HG03103 (cell line): ENCODE measurements at regions not wholly inside any gene's neighbourhood (a gene's known extent, or its start where the extent isn't known, plus 50 kb on each side); places are given as distances from the start of the nearest gene placed in this dataset.
"Not testable (repeated sequence)": the region's sequence is repeated elsewhere in the genome, so short reads cannot be mapped to it uniquely, and the experiment has no call there.

Source experiments
- ATAC-seq: cut with Tn5 transposase; IDR thresholded peaks from one replicate; pipeline ENCODE4 v1.9.1; 2021; ENCODE audit warnings: low read depth; ENCODE audit not compliant: unreplicated experiment

GRCh38 chr2:87651589-87651988 lies 96.3 kb upstream of the PLGLB2 start:
- not testable (repeated sequence) for ATAC-seq

- not testable (repeated sequence) for ATAC-seq
Observed at GRCh38 chr2:87653373-87653772, 94.5 kb upstream of the PLGLB2 start.

DNA sequence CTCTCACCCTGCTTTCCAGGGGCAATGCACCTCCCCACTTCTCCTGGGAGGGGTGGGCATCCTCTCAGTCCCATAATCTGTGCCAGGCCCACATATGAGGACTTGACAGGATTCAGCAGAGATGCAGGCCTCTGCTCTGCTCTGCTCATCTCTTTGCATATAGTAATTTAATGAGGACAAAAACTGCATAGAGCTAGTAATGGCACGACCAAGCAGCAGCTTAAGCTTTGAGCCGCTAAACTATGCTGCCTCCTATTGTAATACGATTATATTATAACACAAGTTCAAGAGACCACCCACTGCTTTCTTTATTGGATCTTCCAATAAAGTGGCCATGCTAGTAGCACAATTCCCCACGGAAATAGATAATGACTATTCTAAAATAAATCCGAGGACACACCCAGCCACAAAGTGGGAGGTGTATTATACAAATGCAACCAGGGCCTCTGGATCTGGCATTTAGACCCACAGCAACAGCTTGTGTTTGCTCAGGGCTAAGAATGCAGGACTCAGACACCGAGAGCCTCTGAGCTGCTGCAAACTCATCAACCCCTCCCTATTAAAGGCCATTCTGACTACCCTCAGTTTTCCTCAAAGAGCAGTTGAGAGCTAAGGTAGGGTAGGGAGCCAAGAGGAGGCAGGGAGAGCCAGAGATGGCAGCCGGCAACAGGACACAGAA lies 93.6 kb upstream of the PLGLB2 start:
- ATAC-seq, result not testable (repeated sequence)

GRCh38 chr2:87657915-87658314 lies 90.0 kb upstream of the PLGLB2 start:
- not testable (repeated sequence) for ATAC-seq

DNA sequence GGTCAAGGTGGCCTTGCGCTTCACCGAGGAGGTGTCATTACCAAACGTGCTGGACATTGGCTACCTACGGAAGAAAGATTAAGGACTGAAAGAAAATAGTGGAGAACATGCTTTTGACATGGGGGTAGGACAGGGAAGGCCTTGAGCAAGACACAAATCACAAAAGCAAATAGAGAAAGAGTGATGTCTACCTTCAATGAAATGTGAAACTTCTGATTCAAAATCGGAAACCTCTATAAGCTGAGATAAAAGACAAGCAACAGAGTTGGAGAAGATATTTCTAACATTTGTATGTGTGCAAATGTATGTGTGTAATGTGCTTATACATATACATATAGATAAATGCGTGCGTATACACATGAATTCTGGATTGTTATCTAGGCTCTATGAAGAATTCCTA lies 89.5 kb upstream of the PLGLB2 start:
- ATAC-seq, result not testable (repeated sequence)

DNA sequence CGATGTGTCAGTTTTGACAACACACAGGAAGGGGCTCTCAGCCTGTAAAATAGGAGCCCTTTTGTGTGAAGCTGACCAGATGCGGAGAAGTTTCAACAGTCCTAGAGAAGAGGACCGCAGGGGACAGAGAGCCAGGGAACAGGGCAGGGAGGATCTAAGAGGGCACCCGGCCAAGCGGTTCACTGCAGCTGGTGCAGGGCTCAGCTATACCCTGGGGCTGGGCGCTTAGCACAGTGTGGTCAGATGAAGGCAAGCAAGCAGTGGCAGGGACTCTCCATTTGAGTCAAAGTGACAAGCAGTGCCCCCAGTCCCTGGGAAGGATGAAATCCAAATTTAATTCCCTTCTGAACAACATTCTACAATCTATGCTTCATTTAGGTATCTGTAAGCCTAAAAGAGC lies 88.9 kb upstream of the PLGLB2 start:
- ATAC-seq, result not testable (repeated sequence)

GRCh38 chr2:87660164-87660563 lies 87.7 kb upstream of the PLGLB2 start:
- ATAC-seq, result not testable (repeated sequence)

DNA sequence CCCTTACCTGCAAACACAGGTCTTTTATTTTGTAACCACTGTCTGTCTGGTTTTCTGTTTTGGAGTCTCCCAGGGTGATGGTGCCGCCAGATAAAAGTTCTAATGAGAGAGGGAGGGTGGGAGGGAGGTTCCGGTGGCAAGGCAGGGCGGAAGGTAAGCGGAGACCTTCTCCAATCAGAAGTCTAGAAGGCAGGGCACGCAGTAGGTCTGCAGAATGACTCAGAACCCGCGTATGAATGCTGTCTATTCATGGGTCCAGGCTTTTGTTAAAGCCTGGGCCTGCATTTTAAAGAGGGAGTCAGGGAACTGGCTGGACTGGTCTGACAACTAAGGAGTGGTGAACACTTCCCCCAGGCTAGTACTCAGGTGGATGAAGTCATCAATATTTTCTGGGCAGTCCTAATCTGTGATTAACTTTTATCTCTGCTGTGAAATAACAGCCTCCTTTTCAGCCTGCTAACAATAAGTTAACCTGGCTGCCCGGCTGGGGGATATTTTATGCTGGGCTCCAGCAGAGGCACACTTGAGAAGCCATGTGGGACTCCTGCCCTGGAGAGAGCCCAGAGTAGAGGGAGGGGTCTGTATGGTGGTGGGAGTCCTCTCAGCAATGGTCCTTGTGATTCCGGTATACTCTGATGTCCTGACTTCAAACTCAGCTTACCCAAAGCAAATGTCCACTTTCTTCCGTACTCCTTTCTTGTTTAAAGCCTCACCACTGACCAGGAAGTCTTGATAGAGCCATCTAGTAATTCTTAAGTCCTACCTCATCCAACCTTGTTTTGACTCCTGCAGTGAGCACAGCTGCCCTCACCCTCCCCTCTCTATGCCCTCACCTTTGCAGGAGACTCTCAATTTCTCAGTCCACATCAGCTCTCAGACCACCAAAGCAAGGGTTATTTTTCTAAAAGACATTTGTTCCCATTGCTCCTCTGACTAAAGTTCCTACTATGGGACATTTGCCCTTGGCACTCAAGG lies 85.3 kb upstream of the PLGLB2 start:
- ATAC-seq, result not testable (repeated sequence)

DNA sequence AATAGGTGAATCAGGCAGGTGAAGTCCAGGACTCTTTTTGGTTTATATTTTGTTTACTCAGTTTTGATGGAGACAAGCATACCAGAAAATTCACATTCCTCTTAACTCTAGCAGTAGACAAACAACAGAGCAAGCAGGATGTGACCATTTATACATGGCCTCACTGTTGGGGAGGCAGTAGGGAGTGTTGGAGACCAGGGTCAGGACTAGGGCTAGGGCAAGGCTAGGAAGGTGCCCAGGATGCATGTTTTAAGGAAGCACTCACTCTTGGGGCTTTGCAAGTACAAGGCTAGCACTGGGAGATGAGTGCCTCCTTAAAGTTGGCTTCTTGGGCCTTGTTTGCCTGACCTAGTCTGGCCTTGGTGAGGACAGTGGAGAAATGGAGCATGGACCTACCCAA lies 84.5 kb upstream of the PLGLB2 start:
- ATAC-seq, result not testable (repeated sequence)

GRCh38 chr2:87667027-87667426 lies 80.9 kb upstream of the PLGLB2 start:
- ATAC-seq, result not testable (repeated sequence)

- ATAC-seq, result not testable (repeated sequence)
Observed at GRCh38 chr2:87668361-87668760, 79.5 kb upstream of the PLGLB2 start.

DNA sequence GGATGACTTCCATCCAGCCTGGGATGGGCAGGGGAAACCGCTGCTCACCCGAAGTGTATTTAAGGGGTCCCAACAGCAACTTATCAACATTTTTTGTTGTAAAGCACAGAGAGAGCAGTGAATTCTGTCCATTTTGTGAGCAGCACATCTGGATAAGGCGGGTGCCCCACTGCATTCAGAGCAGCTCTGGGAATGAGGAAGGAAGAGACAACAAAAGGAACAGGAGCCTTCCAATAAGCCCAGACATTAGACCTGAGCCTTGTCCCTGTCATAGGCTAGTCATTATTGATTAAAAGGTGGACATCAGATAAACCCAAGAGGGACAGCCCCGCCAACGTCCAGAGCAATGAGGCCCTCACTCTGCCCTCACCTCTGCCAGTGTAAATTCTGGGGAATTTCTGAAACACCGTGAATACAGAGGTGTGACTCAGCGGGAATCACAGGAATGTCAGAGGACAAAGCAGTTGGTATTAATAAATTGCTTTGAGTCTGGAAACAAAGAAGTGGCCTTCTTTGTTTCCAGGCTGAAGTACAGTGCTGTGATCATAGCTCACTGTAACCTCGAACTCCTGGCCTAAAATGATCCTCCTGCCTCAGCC lies 78.2 kb upstream of the PLGLB2 start:
- ATAC-seq, result not testable (repeated sequence)

DNA sequence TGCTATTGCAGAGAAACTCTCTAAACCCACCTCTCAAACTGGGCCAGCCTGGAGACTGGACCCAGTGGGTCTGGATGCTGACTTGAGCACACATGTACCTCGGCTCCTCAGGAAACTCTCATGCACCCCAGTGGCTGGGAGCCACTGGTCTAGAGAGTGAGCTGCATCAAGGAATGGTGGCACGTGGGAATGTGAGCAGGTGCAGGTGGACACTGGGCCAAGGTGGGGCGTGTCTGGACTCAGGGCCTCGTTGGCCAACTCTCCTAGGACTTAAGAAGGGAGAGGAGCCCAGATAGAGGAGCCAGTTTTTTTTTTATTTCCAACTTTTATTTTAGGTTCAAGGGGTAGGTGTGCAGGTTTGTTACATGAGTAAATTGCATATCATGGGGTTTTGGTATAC lies 75.5 kb upstream of the PLGLB2 start:
- not testable (repeated sequence) for ATAC-seq

DNA sequence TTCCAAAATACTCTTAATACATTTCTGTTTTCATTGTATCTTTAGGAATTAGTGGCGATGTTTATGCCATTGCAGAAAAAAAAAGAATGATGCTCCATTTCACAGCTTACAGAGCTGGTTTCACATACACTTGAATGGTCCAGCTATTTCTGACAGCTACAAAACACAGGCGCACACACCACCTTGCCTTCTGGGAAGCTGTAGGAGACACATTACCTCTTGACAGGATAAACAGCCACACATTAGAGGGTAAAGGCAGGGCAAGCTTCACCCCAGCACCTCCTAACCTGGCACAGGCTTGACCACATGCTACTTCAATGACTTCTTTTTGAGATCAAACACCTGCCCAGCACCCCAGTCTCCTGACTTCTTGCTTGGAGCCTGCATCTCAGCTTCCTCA lies 73.2 kb upstream of the PLGLB2 start:
- not testable (repeated sequence) for ATAC-seq

DNA sequence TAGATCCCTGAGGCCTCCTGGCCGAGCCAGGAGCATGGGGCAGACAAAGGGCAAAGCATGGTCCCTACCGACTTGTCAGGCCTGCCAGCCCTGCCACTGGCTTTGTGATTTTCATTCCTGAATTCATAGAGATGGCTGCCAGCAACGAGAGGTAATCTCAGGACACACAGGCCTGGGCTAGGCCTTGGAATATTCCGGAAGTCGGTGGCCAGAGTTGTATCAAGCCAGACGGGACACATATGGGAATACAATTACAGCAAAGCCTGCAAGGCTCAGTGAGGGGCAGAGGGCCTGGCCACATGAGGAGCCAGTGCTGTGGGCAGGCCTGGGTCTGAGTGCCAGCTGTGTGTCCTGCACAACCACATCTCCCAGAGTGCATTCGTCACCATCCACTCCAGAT lies 72.4 kb upstream of the PLGLB2 start:
- not testable (repeated sequence) for ATAC-seq

- not testable (repeated sequence) for ATAC-seq
Observed at GRCh38 chr2:87677421-87677923, 70.4 kb upstream of the PLGLB2 start.

DNA sequence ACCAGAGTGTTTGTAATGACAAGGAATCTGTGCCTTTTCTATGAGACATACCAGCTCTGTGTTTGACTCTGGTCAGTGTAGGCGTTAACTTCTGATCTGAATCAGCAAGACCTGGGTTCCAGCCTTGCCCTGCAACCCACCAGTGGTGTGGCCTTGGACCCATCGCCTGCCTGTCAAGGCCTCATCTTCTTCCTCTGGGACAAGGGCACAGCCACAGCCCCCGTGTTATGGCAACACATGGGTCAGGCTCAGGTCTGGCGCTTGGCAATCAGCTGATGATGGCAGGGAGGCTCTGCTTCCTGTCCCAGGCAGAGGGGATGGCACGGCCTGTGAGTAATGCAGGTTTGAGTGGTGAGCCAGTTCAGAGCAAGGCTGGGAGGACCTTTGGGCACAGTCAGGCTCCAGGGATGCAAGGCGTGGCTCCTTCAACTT lies 69.1 kb upstream of the PLGLB2 start:
- ATAC-seq, result not testable (repeated sequence)

- not testable (repeated sequence) for ATAC-seq
Observed at GRCh38 chr2:87679950-87680349, 67.9 kb upstream of the PLGLB2 start.

DNA sequence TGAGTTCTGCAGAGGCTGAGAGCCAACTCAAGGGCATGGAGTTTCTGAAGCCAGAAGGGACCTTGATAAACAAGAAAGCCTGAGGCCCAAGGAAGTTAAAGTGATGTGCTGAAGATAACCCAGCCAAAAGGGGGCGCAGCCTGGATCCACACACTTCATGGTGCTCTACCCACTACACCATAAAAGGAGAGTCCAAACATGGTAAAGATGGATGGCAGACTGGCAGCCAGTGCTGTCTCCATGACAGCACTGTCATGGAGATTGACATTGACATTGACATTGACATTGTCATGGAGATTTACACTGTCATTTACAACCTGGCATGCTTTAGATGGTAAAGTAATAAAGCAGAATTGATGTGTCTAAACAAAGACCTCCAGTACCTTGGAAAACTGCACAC lies 67.2 kb upstream of the PLGLB2 start:
- ATAC-seq, result not testable (repeated sequence)

GRCh38 chr2:87683451-87683850 lies 64.4 kb upstream of the PLGLB2 start:
- ATAC-seq, result not testable (repeated sequence)

DNA sequence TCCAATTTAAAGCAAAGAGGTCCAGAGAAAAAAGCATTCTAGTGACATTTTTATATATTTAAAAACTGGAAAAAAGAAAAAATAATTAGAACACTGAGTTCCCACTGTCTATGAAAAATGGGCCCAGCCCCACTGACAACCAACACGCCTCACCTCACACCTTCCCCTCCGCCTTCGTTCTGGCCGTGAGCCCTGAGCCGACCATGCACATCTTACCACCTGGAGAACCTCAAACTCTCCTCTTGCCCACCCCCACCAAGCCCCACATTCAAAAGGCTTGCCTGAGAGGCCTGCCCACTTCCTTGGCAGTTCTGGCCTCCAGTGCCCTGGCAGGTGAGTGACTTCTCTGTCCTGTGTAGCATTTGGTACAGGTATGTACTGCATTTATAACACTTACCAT lies 63.9 kb upstream of the PLGLB2 start:
- ATAC-seq, result not testable (repeated sequence)
